ENCODE measurements at regions not wholly inside any gene's neighbourhood (a gene's known extent, or its start where the extent isn't known, plus 50 kb on each side); places are given as distances from the start of the nearest gene placed in this dataset.

- Mint-ChIP-seq H3K4me1 (ENCODE audit: unreplicated experiment) (peaks cover 17% of the 10 kb centered on the region), H3K36me3 (ENCODE audit: unreplicated experiment) (no peaks in the 10 kb centered on the region), H3K4me3 (ENCODE audit: unreplicated experiment) (no peak overlapping the region), H3K27me3 (ENCODE audit: unreplicated experiment) (peaks cover 5% of the 10 kb centered on the region), H3K9me3 (ENCODE audit: unreplicated experiment) (peaks cover 6% of the 10 kb centered on the region), H3K27ac (ENCODE audit: unreplicated experiment) (no peak overlapping the region)
- no peak for TF ChIP-seq CTCF (IDR thresholded peaks at IDR 0.05)
- no peak for DNase-seq (ENCODE audit: extremely low spot score, unreplicated experiment)
Observed at GRCh38 chr16:64304951-64305350, 816.9 kb downstream of the CDH11 start.

GRCh38 chr16:64304396-64304795 is 817.5 kb downstream of the CDH11 start:
- Mint-ChIP-seq H3K4me1 (ENCODE audit: unreplicated experiment) (peaks cover 17% of the 10 kb centered on the region), H3K36me3 (ENCODE audit: unreplicated experiment) (no peaks in the 10 kb centered on the region), H3K4me3 (ENCODE audit: unreplicated experiment) (no peak overlapping the region), H3K27ac (ENCODE audit: unreplicated experiment) (no peak overlapping the region), H3K27me3 (ENCODE audit: unreplicated experiment) (peaks cover 5% of the 10 kb centered on the region), H3K9me3 (ENCODE audit: unreplicated experiment) (peaks cover 2% of the 10 kb centered on the region)
- DNase-seq (ENCODE audit: extremely low spot score, unreplicated experiment) = no peak
- no peak for TF ChIP-seq CTCF (IDR thresholded peaks at IDR 0.05)

- Mint-ChIP-seq H3K36me3 (ENCODE audit: unreplicated experiment) (no peaks in the 10 kb centered on the region), H3K9me3 (ENCODE audit: unreplicated experiment) (no peaks in the 10 kb centered on the region), H3K4me3 (ENCODE audit: unreplicated experiment) (no peak overlapping the region), H3K27ac (ENCODE audit: unreplicated experiment) (no peak overlapping the region), H3K4me1 (ENCODE audit: unreplicated experiment) (no peaks in the 10 kb centered on the region), H3K27me3 (ENCODE audit: unreplicated experiment) (no peaks in the 10 kb centered on the region)
- TF ChIP-seq CTCF (IDR thresholded peaks at IDR 0.05) = no peak
- DNase-seq (ENCODE audit: extremely low spot score, unreplicated experiment) = no peak
Observed at GRCh38 chr16:64297863-64298600, 823.8 kb downstream of the CDH11 start.

- no peak overlapping the region for H3K27ac Mint-ChIP-seq (ENCODE audit: unreplicated experiment)
- H3K4me1 Mint-ChIP-seq (ENCODE audit: unreplicated experiment) = peaks cover 2% of the 10 kb centered on the region
- H3K27me3 Mint-ChIP-seq (ENCODE audit: unreplicated experiment) = peaks cover 3% of the 10 kb centered on the region
- no peaks in the 10 kb centered on the region for H3K36me3 Mint-ChIP-seq (ENCODE audit: unreplicated experiment)
- H3K4me3 Mint-ChIP-seq (ENCODE audit: unreplicated experiment) = no peak overlapping the region
- no peak for DNase-seq (ENCODE audit: extremely low spot score, unreplicated experiment)
- no peaks in the 10 kb centered on the region for H3K9me3 Mint-ChIP-seq (ENCODE audit: unreplicated experiment)
- TF ChIP-seq CTCF (IDR thresholded peaks at IDR 0.05) = no peak
Observed at GRCh38 chr16:64295466-64295865, 826.4 kb downstream of the CDH11 start.

GRCh38 chr16:64292953-64293352 is 828.9 kb downstream of the CDH11 start:
- peaks cover 3% of the 10 kb centered on the region for H3K27me3 Mint-ChIP-seq (ENCODE audit: unreplicated experiment)
- no peak for DNase-seq (ENCODE audit: extremely low spot score, unreplicated experiment)
- TF ChIP-seq CTCF (IDR thresholded peaks at IDR 0.05) = no peak
- H3K27ac Mint-ChIP-seq (ENCODE audit: unreplicated experiment) = no peak overlapping the region
- H3K4me3 Mint-ChIP-seq (ENCODE audit: unreplicated experiment) = no peak overlapping the region
- H3K36me3 Mint-ChIP-seq (ENCODE audit: unreplicated experiment) = no peaks in the 10 kb centered on the region
- no peaks in the 10 kb centered on the region for H3K9me3 Mint-ChIP-seq (ENCODE audit: unreplicated experiment)
- peaks cover 6% of the 10 kb centered on the region for H3K4me1 Mint-ChIP-seq (ENCODE audit: unreplicated experiment)
